Inferior parietal cortex (tissue), 1 donor: ENCODE measurements at regions not wholly inside any gene's neighbourhood (a gene's known extent, or its start where the extent isn't known, plus 50 kb on each side); places are given as distances from the start of the nearest gene placed in this dataset.
"Not testable (repeated sequence)": the region's sequence is repeated elsewhere in the genome, so short reads cannot be mapped to it uniquely, and the experiment has no call there.

Source experiments
- DNase-seq: peaks from one replicate; pipeline ENCODE4 v3.0.0-alpha.2; 2016; ENCODE audit errors: extremely low spot score

DNA sequence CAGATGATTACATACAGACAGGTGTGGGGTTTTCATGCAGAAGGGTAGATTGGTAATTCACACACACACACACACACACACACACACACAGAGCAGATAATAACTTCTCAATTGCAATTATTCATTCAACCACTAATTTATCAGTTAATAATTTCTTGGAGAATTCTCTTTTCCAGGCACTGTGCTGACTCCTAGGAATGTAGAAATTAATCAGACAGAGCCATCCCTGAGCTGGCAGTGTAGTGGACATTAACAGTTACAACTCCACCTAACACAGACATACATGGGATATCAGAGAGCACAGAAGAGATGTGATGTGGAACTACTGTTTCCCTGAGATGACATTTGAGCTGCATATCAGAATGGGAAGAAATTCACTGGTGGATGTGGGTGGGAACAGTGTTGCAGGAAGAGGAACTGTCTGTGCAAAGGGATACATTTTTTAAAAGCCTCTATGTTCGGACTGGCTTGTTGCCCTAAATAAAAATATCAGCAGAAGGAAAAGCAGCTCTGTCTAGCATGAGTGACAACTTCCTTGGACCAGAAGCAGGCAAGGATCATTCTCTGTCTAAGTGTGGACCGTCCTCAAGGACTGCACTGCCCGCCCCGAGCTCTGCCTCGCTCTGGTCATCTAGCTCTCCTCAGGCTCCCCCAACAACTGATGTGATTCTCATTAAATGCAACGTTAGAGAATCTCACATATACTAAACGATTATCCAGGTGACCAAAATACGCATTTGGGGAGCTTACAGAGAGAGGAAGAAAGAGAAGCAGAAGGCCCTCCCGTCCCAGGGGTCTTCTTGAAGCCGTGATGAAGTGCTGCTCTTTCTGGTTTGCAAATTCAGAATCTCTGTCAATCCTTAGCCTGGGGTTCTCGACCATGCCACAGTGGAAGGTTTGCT is 173.4 kb upstream of the TRIB2 start:
- DNase-seq, result no peak

DNA sequence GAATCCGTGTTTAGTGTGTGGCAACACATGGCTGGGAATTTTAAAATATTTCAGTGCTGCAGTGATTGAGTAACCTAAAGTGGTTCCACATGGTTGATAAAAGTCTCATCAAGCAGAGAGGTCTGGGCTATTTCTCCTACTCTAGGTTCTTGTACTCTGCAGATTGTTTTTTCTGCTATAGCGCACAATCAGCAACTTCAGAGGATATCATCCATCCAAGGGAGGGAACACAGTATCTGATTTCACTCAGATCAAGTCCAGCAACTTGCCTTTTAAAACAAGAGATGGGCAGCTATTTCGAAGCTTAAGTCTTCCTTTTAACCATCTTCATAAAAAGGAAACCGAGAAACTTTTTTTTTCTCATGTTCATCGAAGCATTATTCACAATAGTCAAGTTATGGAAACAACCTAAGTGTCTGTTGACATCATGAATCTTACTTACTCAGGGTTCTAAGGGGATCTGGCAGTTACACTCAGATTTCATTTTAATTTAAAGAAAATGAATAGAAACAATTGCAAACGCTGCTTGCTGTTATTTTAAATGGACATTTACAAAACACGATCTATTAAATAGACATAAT is 172.7 kb upstream of the TRIB2 start:
- no peak for DNase-seq

DNA sequence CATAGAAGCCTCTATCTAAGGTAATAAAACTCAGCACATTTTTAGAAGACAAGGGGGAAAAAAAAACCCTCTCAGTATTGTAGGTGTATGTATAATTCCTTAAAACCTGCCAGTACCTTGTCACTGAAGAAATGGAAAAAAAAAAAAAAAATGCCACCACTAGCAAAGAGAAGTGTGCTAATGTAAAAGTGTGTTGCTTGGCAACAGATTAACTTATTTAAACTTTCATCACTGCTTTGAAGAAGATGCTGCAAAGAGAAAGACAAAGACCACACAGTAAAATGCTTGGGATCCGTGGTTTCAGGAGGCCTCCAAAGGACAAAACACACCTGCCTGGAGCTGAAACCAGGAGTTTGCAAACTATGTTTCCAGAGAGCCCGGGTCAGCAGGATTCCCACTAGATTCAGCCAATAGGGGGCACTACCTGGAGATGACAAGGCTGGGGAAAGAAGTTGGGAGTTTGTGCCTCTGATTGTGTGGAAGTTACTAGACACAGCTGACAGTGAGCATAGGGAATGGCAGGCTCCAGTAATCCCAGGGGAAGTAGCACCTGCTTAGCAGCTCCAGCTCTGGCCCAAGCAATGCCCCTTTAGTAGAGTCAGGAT is 169.1 kb upstream of the TRIB2 start:
- no peak for DNase-seq

DNA sequence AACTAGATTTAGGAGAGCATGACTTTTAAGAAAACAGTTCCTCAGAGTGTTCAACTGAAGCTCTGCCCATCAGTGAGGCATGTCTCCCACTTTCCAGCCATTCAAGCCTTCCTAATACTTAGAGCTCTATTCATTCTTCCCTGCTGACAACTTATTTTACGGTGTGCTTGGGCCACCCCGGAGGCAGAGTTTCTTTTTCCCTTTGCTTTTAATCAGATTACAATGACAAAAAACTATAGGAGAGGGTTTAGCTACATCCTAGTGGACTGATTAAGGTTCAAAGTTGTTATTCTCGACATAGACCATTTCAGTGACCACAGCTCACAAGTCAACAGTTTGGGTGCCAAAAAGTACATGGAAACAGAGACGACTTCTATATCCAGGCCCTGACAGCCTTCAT is 167.8 kb upstream of the TRIB2 start:
- no peak for DNase-seq

DNA sequence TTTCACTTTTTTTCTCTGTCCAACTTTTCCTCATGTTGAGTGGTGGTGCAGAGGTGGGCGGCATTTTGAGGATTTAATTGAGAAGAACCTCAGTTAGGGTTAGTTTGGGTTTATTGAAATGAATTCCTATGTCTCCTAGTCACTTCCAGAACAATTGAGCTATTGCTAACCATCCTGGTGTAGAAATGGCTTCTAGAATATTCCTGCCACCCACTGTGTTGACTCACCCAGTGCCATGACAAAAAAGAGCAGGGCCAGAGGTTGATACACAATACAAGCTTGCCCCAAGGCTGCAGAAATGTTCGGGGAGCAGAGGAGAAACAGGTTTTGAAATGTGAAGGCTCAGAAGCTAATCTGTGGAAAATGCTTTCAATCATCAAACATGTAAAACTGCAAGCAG is 167.1 kb upstream of the TRIB2 start:
- no peak for DNase-seq

DNA sequence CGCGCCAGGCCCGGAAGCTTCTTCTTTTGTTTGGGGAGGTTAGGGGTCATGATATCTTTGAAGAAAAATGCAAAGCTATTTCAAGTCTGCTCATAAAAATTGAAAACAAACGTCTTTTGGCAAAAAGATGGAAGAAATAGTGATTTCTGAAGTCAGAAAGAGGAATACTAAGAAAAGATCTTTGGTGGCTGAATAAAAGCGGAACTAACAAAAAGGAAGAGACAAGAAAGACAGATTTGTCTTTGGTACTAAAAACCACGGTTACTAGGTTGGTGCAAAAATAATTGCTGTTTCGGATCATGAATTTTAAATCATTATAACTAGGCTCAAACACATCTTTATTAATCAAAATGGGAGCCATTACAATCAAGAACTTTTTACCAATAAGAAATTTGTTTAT is 164.6 kb upstream of the TRIB2 start:
- DNase-seq, result no peak

DNA sequence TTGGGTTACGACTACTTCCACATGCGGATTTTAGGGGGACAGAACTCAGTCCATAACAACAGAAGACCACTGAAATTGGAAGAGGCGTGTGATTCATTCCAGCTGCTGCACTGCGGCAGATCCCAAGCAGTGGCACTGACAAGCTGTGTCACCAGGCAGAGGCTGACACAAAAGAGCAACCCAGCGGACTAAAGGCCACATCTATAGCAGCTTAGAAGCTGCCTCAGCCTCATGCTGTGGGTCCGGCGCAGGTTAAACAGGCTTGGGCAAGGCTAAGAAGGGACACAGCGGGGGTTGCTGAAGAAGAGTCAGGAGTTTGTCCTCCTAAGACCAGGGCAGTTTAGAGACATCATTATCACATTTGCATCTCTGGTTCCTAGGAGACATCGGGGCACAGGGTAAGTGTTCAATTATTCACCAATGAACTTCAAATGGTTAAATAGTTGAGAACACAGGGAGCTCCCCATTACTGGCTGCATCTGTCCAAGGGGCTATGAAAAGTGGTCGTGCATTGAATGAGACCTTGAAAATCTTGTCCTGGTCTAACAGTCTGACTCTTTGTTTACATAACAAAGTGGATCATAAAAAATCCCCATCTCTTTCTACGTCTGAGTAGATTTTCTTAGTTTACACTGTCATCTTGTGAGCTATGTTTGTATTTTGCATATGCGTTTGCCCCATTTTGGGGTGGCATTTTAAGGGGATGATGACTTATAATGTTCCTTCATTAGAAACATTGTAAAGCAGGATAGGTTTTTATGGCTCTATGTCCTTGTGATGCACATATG is 162.3 kb upstream of the TRIB2 start:
- DNase-seq, result no peak

DNA sequence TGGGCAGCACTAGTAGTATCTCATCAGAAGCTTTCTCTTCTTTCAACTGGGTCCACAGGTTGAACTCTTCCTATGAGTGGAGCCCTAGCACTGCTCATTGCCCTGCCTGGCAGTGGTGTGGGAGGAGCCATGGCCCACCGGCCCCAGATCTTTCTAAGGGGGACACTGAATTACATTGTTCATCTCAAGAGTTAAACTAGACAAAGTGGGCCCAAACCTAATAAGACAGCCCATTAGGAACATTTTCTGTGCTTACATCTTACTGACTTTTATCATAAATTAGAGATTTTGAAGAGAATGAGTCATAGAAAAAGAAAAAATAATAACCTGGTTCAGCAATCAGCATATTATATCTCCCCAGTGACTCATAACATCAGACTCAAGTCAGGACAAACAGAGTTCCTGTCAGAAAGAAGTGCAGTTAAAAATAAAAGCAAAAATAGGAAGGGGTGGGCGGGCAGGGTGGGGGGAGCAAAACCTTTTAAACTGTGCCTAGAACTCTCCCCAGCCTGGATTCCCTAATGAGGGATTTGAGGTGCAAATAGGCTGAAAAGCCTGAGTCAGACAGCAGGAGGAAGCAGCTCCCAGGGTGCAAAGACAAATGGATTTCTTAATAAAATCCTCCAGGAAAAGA is 161.6 kb upstream of the TRIB2 start:
- no peak for DNase-seq

DNA sequence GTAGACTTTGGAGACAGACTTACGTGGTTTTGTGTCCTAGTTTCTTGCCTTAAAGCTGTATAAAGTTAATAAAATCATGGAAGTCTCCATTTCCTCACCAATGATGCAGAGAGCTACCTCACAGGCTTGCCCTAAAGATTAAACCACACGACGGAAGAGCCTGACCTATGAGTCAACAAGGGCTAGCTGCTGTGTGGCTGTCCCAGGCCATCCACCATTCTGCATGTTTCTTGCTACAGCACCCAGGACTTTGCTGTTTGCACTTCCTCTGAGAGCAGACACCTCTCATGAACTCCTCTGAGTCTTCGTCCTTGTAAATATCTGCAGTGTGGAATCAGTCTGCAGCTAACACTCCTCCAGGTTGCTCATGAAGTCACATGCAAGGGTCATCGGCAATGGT is 160.0 kb upstream of the TRIB2 start:
- DNase-seq, result no peak

DNA sequence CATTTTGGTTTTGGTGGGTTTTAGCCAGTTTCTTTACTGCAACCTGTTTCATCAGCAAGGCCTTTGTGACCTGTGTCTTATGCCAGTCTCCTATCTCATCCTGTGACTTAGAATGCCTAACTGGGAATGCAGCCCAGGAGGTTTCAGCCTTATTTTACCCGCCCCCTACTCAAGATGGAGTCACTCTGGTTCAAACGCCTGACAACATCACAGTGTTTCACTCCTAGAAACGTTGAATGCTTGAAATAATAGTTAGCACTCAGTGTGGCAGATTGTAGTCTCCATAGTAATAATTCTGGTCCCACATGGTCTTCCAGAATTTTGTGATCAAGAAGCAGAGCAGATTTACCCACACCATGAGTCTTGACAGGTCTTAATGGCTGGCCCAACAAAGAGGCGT is 159.0 kb upstream of the TRIB2 start:
- no peak for DNase-seq

DNA sequence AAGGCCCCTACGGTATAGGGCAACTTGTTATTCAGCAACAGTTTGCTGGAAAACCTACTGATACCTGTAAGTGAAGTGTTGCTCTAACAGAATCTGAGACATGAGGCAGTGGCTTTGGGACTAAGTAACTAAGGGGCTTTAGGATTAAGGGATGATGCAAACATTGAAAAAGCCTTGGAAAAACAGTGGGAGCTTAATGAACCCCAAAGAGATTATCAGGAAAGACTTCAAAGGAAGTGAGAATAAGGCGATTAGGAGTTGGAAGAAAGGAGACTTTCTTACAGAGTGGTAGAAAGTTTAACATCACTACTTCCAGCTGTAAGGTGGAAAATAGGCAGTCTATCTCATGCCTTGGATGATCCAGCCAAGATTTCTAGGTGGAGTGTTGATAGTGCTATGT is 158.2 kb upstream of the TRIB2 start:
- DNase-seq, result no peak

DNA sequence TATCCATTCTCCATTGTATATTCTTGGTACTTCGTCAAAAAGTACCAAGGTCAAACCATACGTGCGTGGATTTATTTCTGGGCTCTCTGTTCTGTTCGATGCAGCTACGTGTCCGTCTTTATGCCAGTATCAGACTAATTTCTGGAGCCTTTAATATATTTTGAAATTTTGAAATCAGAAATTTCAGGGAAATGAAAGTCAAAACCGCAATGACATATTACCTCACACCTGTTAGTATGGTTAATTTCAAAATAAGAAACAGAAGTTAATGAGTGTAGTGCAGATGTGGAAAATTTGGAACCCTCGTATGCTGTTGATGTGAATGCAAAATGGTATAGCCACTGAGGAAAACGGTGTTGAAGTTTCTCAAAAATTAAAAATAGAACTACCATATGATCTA is 156.1 kb upstream of the TRIB2 start:
- no peak for DNase-seq

DNA sequence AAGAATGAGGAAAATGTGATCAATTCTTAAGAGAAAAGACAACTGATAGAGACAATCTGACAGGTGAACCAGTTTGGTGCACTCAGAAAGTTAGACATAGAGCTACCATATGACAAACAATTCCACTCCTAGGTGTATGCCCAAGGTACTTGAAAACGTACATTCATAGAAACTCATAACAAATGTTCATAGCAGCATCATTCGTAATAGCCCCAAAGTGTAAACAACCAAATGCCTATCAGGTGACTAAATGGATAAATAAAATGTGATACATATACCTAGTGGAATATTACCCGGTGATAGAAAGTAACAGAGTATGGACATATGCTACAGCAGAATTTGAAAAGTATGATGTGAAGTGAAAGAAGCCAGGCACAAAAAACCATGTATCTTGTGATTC is 149.3 kb upstream of the TRIB2 start:
- DNase-seq, result no peak

DNA sequence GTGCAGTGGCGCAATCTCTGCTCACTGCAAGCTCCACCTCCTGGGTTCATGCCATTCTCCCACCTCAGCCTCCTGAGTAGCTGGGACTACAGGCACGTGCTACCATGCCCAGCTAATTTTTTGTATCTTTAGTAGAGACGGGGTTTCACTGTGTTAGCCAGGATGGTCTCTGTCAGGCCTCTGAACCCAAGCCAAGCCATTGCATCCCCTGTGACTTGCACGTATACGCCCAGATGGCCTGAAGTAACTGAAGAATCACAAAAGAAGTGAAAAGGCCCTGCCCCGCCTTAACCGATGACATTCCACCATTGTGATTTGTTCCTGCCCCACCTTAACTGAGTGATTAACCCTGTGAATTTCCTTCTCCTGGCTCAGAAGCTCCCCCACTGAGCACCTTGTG is 147.2 kb upstream of the TRIB2 start:
- DNase-seq, result not testable (repeated sequence)

DNA sequence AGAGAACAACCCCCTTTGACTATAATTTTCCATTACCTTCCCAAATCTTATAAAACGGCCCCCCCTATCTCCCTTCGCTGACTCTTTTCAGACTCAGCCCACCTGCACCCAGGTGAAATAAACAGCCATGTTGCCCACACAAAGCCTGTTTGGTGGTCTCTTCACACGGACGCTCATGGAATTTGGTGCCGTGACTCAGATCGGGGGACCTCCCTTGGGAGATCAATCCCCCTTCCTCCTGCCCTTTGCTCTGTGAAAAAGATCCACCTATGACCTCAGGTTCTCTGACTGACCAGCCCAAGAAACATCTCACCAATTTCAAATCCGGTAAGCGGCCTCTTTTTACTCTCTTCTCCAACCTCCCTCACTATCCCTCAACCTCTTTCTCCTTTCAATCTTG is 146.8 kb upstream of the TRIB2 start:
- DNase-seq, result not testable (repeated sequence)

DNA sequence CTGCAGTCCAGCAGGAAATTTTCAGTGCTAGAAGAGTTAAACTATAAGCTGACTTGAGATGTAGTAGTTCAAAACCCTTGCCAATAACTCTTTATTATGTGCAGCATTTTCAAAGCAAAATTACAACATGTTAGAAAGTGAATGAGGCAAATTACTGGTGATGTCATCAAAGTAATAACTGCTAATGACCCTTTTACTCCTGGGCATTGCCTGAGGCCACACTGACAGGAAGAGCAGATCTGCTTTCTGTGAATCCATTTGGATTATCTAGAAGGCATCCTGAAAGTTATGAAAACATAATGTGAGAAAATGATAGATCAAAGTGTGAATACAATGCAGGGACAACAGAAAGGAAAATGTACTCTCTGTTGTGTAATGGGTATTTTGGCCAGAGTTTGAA is 139.6 kb upstream of the TRIB2 start:
- no peak for DNase-seq

DNA sequence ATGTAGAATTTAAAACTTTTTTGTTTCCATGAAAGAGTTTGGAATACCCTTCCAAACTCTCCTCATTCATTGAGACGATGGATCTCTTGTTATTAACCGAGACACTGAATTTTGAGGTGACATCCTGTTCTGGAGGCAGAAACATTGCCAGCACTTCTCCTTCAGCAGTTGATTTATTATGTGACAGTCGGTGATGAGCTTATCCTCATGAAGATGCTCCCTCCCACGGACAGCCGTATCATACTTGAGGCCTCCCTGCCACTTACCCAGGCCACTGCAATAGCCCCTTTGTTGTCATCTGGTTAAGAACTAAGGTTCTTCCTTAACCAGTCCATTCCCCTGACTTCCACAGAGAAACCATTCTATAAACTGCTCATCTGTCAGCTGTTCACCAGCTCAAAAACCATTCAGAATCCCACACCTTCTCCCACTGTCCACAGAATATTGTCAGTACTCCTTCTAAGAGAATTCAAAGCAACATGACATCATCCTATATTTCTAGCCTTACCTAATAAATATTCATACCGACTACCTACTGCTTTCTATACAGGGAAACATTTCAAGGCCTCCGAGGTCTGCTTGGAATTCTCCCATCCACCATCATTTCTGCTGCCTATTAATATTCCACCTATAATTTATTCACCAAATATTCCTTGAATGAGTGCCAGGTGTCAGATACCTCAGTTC is 139.0 kb upstream of the TRIB2 start:
- no peak for DNase-seq

DNA sequence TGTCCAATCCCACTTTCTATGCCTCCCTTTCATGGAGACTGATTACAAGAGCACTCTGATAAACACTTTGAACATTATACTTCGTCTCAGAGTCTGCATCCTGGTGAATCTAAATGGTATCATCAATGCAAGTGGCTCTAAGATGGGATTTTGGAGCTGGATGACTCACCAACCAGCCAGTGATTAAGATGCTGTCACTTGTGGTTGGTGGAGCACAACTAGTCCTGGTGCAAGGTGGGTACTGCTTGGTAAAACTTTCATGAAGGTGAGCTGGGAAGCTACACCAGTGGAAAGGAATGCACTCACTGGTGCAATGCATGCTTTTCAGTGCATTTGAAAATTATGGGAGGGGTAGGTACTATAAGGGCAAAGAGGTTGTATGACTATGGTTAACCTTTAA is 137.7 kb upstream of the TRIB2 start:
- DNase-seq, result no peak

DNA sequence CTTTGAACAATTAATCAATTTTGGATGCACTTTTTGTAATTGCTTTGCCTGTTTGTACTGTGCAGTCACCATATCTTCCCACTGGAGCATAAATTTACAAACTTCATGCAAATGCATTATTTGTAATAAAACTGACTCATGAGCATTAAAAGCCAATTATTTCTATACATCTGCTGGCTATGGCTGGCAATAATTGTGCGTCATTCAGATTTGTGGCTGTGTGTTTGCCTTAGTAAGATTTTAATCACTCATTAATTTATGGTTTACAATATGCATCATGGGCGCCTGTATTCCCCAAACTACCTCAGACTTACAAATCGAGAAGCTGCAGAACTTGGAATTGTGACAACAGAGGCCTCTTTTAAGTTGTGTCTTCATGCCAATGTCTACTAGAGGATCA is 132.4 kb upstream of the TRIB2 start:
- no peak for DNase-seq

DNA sequence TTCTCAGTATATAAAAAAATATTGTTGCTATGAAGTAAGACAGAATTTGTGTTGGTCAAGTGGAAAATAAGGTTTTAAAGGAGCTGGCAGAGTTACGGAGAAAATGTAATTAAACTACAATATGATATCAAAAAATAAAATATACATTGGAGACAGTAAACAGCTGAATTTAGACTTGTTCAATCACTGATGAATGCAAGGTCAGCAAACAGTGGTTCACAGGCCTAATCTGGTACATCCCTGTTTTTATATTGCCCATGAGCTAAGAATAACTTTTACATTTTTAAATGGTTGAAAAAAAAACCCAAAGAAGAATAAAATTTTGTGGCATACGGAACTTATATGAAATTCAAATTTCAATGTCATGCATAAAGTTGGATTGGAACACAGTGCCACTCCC is 131.0 kb upstream of the TRIB2 start:
- no peak for DNase-seq

DNA sequence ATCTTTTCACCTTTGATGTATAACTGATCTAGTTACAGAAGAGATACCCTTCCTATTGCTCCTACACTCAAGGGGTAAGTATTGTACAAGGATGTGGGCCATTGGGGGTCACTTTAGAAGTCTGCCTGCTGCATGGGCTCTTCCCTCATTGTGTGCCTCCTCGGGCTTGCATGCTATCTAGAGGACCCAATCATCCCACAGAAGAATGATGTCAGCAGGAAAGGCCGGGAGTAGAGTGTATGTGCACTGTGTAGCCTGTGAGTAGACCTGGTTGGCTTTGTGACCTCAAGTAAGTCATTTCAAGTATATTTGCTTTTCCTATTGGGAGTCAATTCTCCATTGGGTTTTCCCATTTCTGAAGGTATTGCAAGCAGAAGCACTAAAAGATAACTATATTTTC is 129.5 kb upstream of the TRIB2 start:
- no peak for DNase-seq
